ENCODE measurements at regions not wholly inside any gene's neighbourhood (a gene's known extent, or its start where the extent isn't known, plus 50 kb on each side); places are given as distances from the start of the nearest gene placed in this dataset.
"Not testable (repeated sequence)": the region's sequence is repeated elsewhere in the genome, so short reads cannot be mapped to it uniquely, and the experiment has no call there.

- H3K4me1 Mint-ChIP-seq (ENCODE audit: low read depth) = peaks cover 9% of the 10 kb centered on the region
- no peaks in the 10 kb centered on the region for H3K36me3 Mint-ChIP-seq
- no peaks in the 10 kb centered on the region for H3K9me3 Mint-ChIP-seq (ENCODE audit: low read depth)
- H3K27me3 Mint-ChIP-seq = no peaks in the 10 kb centered on the region
- H3K27ac Mint-ChIP-seq = no peak overlapping the region
- H3K4me3 Mint-ChIP-seq = no peak overlapping the region
Observed at GRCh38 chr21:32909393-32909792, 116.3 kb upstream of the OLIG2 start.

- Mint-ChIP-seq H3K27ac (peak overlapping the region; percentile 46), H3K4me1 (ENCODE audit: low read depth) (peaks cover 28% of the 10 kb centered on the region), H3K36me3 (no peaks in the 10 kb centered on the region), H3K9me3 (ENCODE audit: low read depth) (no peaks in the 10 kb centered on the region), H3K4me3 (peak overlapping the region; percentile 56), H3K27me3 (no peaks in the 10 kb centered on the region)
Observed at GRCh38 chr21:32914424-32915039, 111.2 kb upstream of the OLIG2 start.

- Mint-ChIP-seq H3K4me3 (peak overlapping the region; percentile 56), H3K27ac (peak overlapping the region; percentile 46), H3K9me3 (ENCODE audit: low read depth) (no peaks in the 10 kb centered on the region), H3K27me3 (no peaks in the 10 kb centered on the region), H3K4me1 (ENCODE audit: low read depth) (peaks cover 28% of the 10 kb centered on the region), H3K36me3 (no peaks in the 10 kb centered on the region)
Observed at GRCh38 chr21:32915099-32915498, 110.6 kb upstream of the OLIG2 start.

GRCh38 chr21:32916088-32916487 is 109.6 kb upstream of the OLIG2 start:
- Mint-ChIP-seq H3K9me3 (ENCODE audit: low read depth) (no peaks in the 10 kb centered on the region), H3K27me3 (no peaks in the 10 kb centered on the region), H3K4me3 (no peak overlapping the region), H3K4me1 (ENCODE audit: low read depth) (peaks cover 28% of the 10 kb centered on the region), H3K36me3 (peaks cover 2% of the 10 kb centered on the region), H3K27ac (no peak overlapping the region)

GRCh38 chr21:32916522-32917099 is 109.1 kb upstream of the OLIG2 start:
- peaks cover 28% of the 10 kb centered on the region for H3K4me1 Mint-ChIP-seq (ENCODE audit: low read depth)
- peaks cover 2% of the 10 kb centered on the region for H3K36me3 Mint-ChIP-seq
- H3K4me3 Mint-ChIP-seq = no peak overlapping the region
- no peaks in the 10 kb centered on the region for H3K9me3 Mint-ChIP-seq (ENCODE audit: low read depth)
- no peaks in the 10 kb centered on the region for H3K27me3 Mint-ChIP-seq
- H3K27ac Mint-ChIP-seq = no peak overlapping the region

GRCh38 chr21:32917362-32918135 is 108.2 kb upstream of the OLIG2 start:
- no peaks in the 10 kb centered on the region for H3K9me3 Mint-ChIP-seq (ENCODE audit: low read depth)

GRCh38 chr21:32918478-32919120 is 107.1 kb upstream of the OLIG2 start:
- Mint-ChIP-seq H3K36me3 (peaks cover 2% of the 10 kb centered on the region), H3K4me1 (ENCODE audit: low read depth) (peaks cover 32% of the 10 kb centered on the region), H3K4me3 (no peak overlapping the region), H3K27ac (no peak overlapping the region), H3K27me3 (no peaks in the 10 kb centered on the region), H3K9me3 (ENCODE audit: low read depth) (no peaks in the 10 kb centered on the region)

More at GRCh38 chr21:32917362-32918135, 108.2 kb upstream of the OLIG2 start:
- H3K27ac Mint-ChIP-seq = no peak overlapping the region
- H3K36me3 Mint-ChIP-seq = peaks cover 2% of the 10 kb centered on the region
- H3K27me3 Mint-ChIP-seq = no peaks in the 10 kb centered on the region
- no peak overlapping the region for H3K4me3 Mint-ChIP-seq
- peaks cover 33% of the 10 kb centered on the region for H3K4me1 Mint-ChIP-seq (ENCODE audit: low read depth)

- no peak overlapping the region for H3K27ac Mint-ChIP-seq
- H3K9me3 Mint-ChIP-seq (ENCODE audit: low read depth) = peaks cover 12% of the 10 kb centered on the region
- H3K36me3 Mint-ChIP-seq = peaks cover 6% of the 10 kb centered on the region
- peaks cover 14% of the 10 kb centered on the region for H3K4me1 Mint-ChIP-seq (ENCODE audit: low read depth)
- no peak overlapping the region for H3K4me3 Mint-ChIP-seq
- no peaks in the 10 kb centered on the region for H3K27me3 Mint-ChIP-seq
Observed at GRCh38 chr21:32920474-32920873, 105.3 kb upstream of the OLIG2 start.

GRCh38 chr21:32921632-32922230 is 104.0 kb upstream of the OLIG2 start:
- peaks cover 7% of the 10 kb centered on the region for H3K4me1 Mint-ChIP-seq (ENCODE audit: low read depth)
- peaks cover 9% of the 10 kb centered on the region for H3K36me3 Mint-ChIP-seq
- peaks cover 13% of the 10 kb centered on the region for H3K9me3 Mint-ChIP-seq (ENCODE audit: low read depth)
- no peak overlapping the region for H3K27ac Mint-ChIP-seq
- no peak overlapping the region for H3K4me3 Mint-ChIP-seq
- no peaks in the 10 kb centered on the region for H3K27me3 Mint-ChIP-seq

GRCh38 chr21:32925098-32925497 is 100.6 kb upstream of the OLIG2 start:
- Mint-ChIP-seq H3K36me3 (peaks cover 13% of the 10 kb centered on the region), H3K27ac (no peak overlapping the region), H3K27me3 (no peaks in the 10 kb centered on the region), H3K4me3 (no peak overlapping the region), H3K4me1 (ENCODE audit: low read depth) (peaks cover 12% of the 10 kb centered on the region), H3K9me3 (ENCODE audit: low read depth) (peaks cover 16% of the 10 kb centered on the region)

GRCh38 chr21:32929633-32930038 is 96.1 kb upstream of the OLIG2 start:
- H3K4me3 Mint-ChIP-seq = no peak overlapping the region
- H3K27me3 Mint-ChIP-seq = no peaks in the 10 kb centered on the region
- peaks cover 33% of the 10 kb centered on the region for H3K4me1 Mint-ChIP-seq (ENCODE audit: low read depth)
- H3K27ac Mint-ChIP-seq = no peak overlapping the region
- peaks cover 10% of the 10 kb centered on the region for H3K36me3 Mint-ChIP-seq
- H3K9me3 Mint-ChIP-seq (ENCODE audit: low read depth) = peaks cover 9% of the 10 kb centered on the region

- H3K9me3 Mint-ChIP-seq (ENCODE audit: low read depth) = peaks cover 4% of the 10 kb centered on the region
- no peak overlapping the region for H3K4me3 Mint-ChIP-seq
- peaks cover 33% of the 10 kb centered on the region for H3K4me1 Mint-ChIP-seq (ENCODE audit: low read depth)
- peaks cover 6% of the 10 kb centered on the region for H3K36me3 Mint-ChIP-seq
- no peak overlapping the region for H3K27ac Mint-ChIP-seq
- H3K27me3 Mint-ChIP-seq = no peaks in the 10 kb centered on the region
Observed at GRCh38 chr21:32930673-32931072, 95.1 kb upstream of the OLIG2 start.

GRCh38 chr21:32934068-32934467 is 91.7 kb upstream of the OLIG2 start:
- H3K9me3 Mint-ChIP-seq (ENCODE audit: low read depth); H3K27ac Mint-ChIP-seq; H3K27me3 Mint-ChIP-seq; H3K4me3 Mint-ChIP-seq; H3K36me3 Mint-ChIP-seq: not testable (repeated sequence)
- peaks cover 31% of the 10 kb centered on the region for H3K4me1 Mint-ChIP-seq (ENCODE audit: low read depth)

- Mint-ChIP-seq H3K27ac (no peak overlapping the region), H3K36me3 (no peaks in the 10 kb centered on the region), H3K27me3 (no peaks in the 10 kb centered on the region), H3K4me3 (no peak overlapping the region), H3K9me3 (ENCODE audit: low read depth) (no peaks in the 10 kb centered on the region), H3K4me1 (ENCODE audit: low read depth) (peaks cover 27% of the 10 kb centered on the region)
Observed at GRCh38 chr21:32934829-32935228, 90.9 kb upstream of the OLIG2 start.
